Transverse colon (tissue), 4 donors: ENCODE measurements at regions not wholly inside any gene's neighbourhood (a gene's known extent, or its start where the extent isn't known, plus 50 kb on each side); places are given as distances from the start of the nearest gene placed in this dataset.

ENCODE experiments used
- DNase-seq: peaks from one replicate; pipeline ENCODE4 v3.0.0-alpha.2; 2019
- H3K27ac ChIP-seq, 4 donors: fragments of 200-600 bp; sonication (generic); 2 replicates each; pipeline ENCODE4 v1.5.1; 2016 to 2018; ENCODE audit warnings: inconsistent platforms in 4 of 4
- H3K27me3 ChIP-seq: fragments of 200-600 bp; sonication (generic); 2 replicates; pipeline ENCODE4 v1.5.1; 2017; ENCODE audit warnings: inconsistent platforms
- H3K36me3 ChIP-seq, 4 donors: fragments of 200-600 bp; sonication (generic); 2 replicates each; pipeline ENCODE4 v1.5.1; 2017 to 2019; ENCODE audit warnings: inconsistent platforms in 4 of 4
- H3K4me1 ChIP-seq, 4 donors: fragments of 200-600 bp; sonication (generic); 2 replicates each; pipeline ENCODE4 v1.5.1; 2017 to 2020; ENCODE audit warnings: inconsistent platforms in 4 of 4
- H3K4me3 ChIP-seq, 4 donors: fragments of 200-600 bp; sonication (generic); 1 replicate in 1 of 4; 2 replicates in 3 of 4; pipeline versions ENCODE4 v1.5.1 to v1.6.1; 2017 to 2019; ENCODE audit warnings: inconsistent platforms in 4 of 4
- H3K9me3 ChIP-seq, 2 donors: fragments of 200-600 bp; sonication (generic); 2 replicates each; pipeline ENCODE4 v1.5.1; 2017 to 2019; ENCODE audit warnings: inconsistent platforms in 2 of 2
- EP300 ChIP-seq: sonication (generic); formaldehyde crosslinking; IDR thresholded peaks from one replicate; pipeline ENCODE4 v1.6.1; 2017; ENCODE audit warnings: antibody characterized with exemption, low read depth
- POLR2A ChIP-seq: fragments of 450-650 bp; IDR thresholded peaks from one replicate; pipeline ENCODE4 v1.6.1; 2016; ENCODE audit warnings: antibody characterized with exemption, mild to moderate bottlenecking, moderate library complexity
- POLR2AphosphoS5 ChIP-seq, 3 donors: sonication (generic); formaldehyde crosslinking; IDR thresholded peaks; one replicate each; pipeline ENCODE4 v1.6.1; 2016; ENCODE audit warnings: antibody characterized with exemption in 3 of 3
- WGBS, 2 donors: methylation state at CpG; one replicate each; pipeline ENCODE4 v1.1.5; 2018; ENCODE audit warnings: low coverage in 1 of 2; 5-methylcytosine and 5-hydroxymethylcytosine counted together
- in situ Hi-C, 4 donors: fragments of 200-750 bp; cut with MboI; loops; one replicate each; pipeline versions ENCODE4 v1.15.0 to v1.15.1; 2017; ENCODE audit warnings: low sequenced_read_pairs in 3 of 4, low pct_ligation_motif_present in 1 of 4, low pct_unique_long_range_greater_than_20kb in 1 of 4
- intact Hi-C: fragments of 100-400 bp; cut with DNase I; formaldehyde crosslinking; loops from one replicate; pipeline ENCODE4 v1.15.1; 2023; ENCODE audit warnings: low total_unique reads
- TF ChIP-seq, protein P1 (sequence below), 5 experiments: fragments of 200-600 bp in 3 of 5; fragments of 450-650 bp in 2 of 5; sonication (generic) in 3 of 5; IDR thresholded peaks; 1 replicate in 2 of 5; 2 replicates in 3 of 5; pipeline ENCODE4 v1.5.1; 2016 to 2017; ENCODE audit warnings: antibody characterized with exemption in 5 of 5, inconsistent platforms in 3 of 5, mild to moderate bottlenecking in 2 of 5, moderate library complexity in 1 of 5

DNA sequence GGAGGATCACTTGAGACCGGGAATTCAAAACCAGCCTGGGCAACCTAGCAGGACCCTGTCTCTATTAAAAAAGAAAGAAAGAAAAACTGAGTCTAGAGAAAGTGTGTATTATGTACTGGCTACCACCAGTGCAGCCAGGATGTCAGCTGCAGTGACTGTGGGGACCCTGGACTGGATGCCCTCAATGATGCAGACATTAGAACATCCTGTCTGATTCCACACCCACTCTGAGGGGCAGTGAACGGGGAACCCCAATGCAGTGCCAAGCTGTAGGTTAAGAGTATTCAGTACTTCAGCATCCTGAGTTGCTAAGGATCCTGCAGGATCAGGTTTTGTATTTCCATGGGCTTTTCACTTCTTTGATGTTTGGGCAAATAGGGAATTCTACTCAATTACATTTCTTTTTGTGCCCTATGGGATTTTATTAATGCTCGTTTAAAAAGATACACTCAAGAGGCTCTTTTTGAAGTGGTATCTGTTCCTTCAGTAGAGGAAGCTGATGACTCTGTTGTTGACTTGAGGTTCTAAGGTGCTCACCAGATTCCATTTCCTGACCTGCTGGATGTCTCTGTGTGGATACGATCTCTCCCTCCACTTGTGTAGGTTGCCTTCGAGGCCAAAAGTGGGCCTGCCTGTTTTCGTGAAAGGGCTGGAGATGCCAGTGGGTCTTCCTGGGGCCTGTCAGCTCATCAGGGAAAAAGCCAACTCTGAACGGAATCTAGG, 85.9 kb upstream of the CLCN4 start:
- no peaks in the 10 kb centered on the region for H3K27me3 ChIP-seq
- DNase-seq, result no peak
- 85 to 100% methylated on average over 1 to 7 of the region's 7 CpGs for WGBS, 2 donors
- H3K4me1 ChIP-seq, result no peaks in the 10 kb centered on the region
- H3K36me3 ChIP-seq, result no peaks in the 10 kb centered on the region
- intact Hi-C loops (no loop called here), in situ Hi-C loops (no loop called here)
- no peak overlapping the region for H3K4me3 ChIP-seq
- no peaks in the 10 kb centered on the region for H3K9me3 ChIP-seq
- TF ChIP-seq EP300, result no peak
- no peak for TF ChIP-seq POLR2AphosphoS5 (IDR thresholded peaks at IDR 0.05)
- TF ChIP-seq, protein P1, sequence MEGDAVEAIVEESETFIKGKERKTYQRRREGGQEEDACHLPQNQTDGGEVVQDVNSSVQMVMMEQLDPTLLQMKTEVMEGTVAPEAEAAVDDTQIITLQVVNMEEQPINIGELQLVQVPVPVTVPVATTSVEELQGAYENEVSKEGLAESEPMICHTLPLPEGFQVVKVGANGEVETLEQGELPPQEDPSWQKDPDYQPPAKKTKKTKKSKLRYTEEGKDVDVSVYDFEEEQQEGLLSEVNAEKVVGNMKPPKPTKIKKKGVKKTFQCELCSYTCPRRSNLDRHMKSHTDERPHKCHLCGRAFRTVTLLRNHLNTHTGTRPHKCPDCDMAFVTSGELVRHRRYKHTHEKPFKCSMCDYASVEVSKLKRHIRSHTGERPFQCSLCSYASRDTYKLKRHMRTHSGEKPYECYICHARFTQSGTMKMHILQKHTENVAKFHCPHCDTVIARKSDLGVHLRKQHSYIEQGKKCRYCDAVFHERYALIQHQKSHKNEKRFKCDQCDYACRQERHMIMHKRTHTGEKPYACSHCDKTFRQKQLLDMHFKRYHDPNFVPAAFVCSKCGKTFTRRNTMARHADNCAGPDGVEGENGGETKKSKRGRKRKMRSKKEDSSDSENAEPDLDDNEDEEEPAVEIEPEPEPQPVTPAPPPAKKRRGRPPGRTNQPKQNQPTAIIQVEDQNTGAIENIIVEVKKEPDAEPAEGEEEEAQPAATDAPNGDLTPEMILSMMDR (IDR thresholded peaks at IDR 0.05), result no peak
- no peak for TF ChIP-seq POLR2A
- H3K27ac ChIP-seq, result no peak overlapping the region

DNA sequence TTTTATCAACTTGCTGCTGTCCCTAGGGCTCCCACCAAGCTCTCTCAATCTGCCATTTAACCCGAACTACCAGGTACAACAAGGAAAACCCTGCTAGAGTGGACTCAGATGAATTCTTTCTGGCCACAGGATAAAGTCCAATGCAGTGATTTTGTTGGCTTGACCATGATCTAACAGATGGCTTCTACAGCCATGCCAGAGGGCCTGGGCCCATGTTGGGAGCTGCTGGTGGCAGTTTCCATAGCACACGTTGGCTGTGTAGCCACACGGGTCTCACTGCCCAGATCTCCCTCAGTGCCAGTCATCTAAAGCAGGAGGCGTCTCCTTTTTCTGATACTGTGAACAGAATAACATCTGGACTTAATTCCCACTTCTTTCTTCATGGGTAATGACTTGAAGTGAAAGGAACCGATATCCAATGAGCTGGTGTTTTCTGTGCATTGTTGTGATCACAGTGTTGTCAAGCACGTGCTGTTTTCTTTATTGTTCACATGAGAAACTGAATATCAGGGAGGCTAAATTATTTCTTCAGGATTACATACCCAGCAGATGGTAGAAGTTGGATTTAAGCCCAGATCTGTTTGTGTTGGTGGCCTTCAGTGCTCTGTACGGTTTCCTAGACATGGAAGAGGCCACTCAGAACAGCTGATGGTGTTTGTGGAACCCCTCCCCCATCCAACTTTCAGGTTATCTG, 85.2 kb upstream of the CLCN4 start:
- no peaks in the 10 kb centered on the region for H3K27me3 ChIP-seq
- WGBS, 2 donors, result 75% methylated on average over 7 of the region's 7 CpGs; no CpG with 5 or more reads in 1 of the 2 donors
- DNase-seq, result no peak
- no peaks in the 10 kb centered on the region for H3K36me3 ChIP-seq
- in situ Hi-C loops, result no loop called here
- no peak overlapping the region for H3K4me3 ChIP-seq
- no peak overlapping the region for H3K27ac ChIP-seq
- TF ChIP-seq POLR2AphosphoS5 (IDR thresholded peaks at IDR 0.05) (no peak), POLR2A (no peak), EP300 (no peak)
- TF ChIP-seq, protein P1 (IDR thresholded peaks at IDR 0.05), result no peak
- H3K4me1 ChIP-seq, result no peaks in the 10 kb centered on the region
- intact Hi-C loops, result no loop called here
- H3K9me3 ChIP-seq, result no peaks in the 10 kb centered on the region

DNA sequence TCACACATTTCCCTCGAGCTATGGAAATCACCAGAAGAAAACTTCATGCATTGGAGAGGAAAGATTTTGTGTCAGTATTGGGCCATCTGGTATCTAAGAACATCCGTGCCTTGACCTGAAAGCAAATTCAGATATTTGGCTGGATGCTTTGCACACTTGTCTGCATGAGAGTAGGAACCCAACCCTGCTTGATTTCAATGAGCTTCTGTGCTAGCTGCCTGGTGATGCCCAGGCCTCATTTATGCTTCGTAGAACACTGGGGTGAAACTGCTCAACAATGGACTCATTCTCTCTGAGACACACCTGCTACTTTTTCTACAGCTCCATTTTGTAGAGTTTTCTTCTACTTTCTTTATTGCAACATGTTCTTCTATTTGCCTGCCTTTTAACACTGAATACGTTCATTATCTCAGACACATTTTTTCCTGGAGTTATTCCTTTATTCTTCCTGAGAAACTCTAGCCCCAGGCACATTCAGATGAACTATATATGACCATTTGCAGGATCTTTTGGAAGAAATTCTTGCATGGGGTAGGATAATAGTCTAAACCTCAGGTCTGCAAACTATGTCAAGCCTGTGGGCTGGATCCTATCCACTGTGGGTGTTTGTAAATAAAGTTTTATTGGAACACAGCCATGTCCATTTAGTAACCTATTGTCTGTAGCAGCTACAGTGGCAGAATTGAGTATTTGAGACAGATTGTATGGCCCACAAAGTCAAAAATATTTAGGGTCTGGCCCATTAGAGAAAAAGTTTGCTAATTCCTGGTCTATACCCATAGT, 83.8 kb upstream of the CLCN4 start:
- DNase-seq, result no peak
- intact Hi-C loops, result no loop called here
- TF ChIP-seq, protein P1 (IDR thresholded peaks at IDR 0.05), result no peak
- TF ChIP-seq EP300 (no peak), POLR2A (no peak), POLR2AphosphoS5 (IDR thresholded peaks at IDR 0.05) (no peak)
- Histone ChIP-seq H3K27ac (no peak overlapping the region), H3K4me3 (no peak overlapping the region), H3K9me3 (no peaks in the 10 kb centered on the region), H3K27me3 (no peaks in the 10 kb centered on the region), H3K4me1 (no peaks in the 10 kb centered on the region), H3K36me3 (no peaks in the 10 kb centered on the region)
- 50 to 76% methylated on average over 1 to 4 of the region's 4 CpGs for WGBS, 2 donors
- in situ Hi-C loops, result no loop called here

DNA sequence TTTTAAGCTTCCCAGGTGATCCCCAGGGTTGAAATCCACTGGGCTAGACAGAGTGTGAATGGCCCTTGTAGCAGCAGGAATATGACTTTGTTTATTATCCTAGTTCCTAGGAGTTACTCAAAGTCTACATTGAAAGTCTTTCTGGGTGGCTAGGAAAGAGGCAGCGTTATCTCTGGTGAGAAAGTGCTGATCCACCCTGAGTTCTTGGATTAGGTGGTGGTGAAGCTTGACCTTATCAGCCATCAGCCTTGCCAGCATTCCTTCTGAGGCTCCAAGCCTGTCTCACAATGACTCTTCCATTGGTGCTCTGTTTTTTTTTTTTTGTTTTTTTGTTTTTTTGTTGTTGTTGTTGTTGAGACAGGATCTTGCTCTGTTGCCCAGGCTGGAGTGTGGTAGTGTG, 83.1 kb upstream of the CLCN4 start:
- intact Hi-C loops, result no loop called here
- Histone ChIP-seq H3K36me3 (no peaks in the 10 kb centered on the region), H3K4me1 (no peaks in the 10 kb centered on the region), H3K27me3 (no peaks in the 10 kb centered on the region), H3K4me3 (no peak overlapping the region), H3K27ac (no peak overlapping the region), H3K9me3 (no peaks in the 10 kb centered on the region)
- in situ Hi-C loops, result no loop called here
- TF ChIP-seq, protein P1 (IDR thresholded peaks at IDR 0.05), result no peak
- no peak for TF ChIP-seq POLR2A
- TF ChIP-seq EP300, result no peak
- TF ChIP-seq POLR2AphosphoS5 (IDR thresholded peaks at IDR 0.05), result no peak
- DNase-seq, result no peak
- WGBS, 2 donors, result 71% methylated on average over 1 of the region's 1 CpG; no CpG with 5 or more reads in 1 of the 2 donors
